ENCODE measurements at regions not wholly inside any gene's neighbourhood (a gene's known extent, or its start where the extent isn't known, plus 50 kb on each side); places are given as distances from the start of the nearest gene placed in this dataset.

- TF ChIP-seq EZH2phosphoT487 (IDR thresholded peaks at IDR 0.05; ENCODE audit: insufficient read depth, low read depth), result no peak
- TF ChIP-seq EZH2 (IDR thresholded peaks at IDR 0.05; ENCODE audit: insufficient read depth, poor library complexity, severe bottlenecking), result no peak
Observed at GRCh38 chr5:102690910-102691309, 64.2 kb upstream of the PAM start.
